Liver (tissue), 7 donors: ENCODE measurements at regions not wholly inside any gene's neighbourhood (a gene's known extent, or its start where the extent isn't known, plus 50 kb on each side); places are given as distances from the start of the nearest gene placed in this dataset.

Experiments used
- DNase-seq: peaks from one replicate; pipeline ENCODE4 v3.0.0-alpha.2; 2017; ENCODE audit warnings: low spot score
- H3K27ac ChIP-seq, 2 donors: one replicate each; pipeline ENCODE4 v1.7.0; 2013; ENCODE audit warnings: inconsistent platforms in 2 of 2, low read length in 2 of 2, control low read depth in 1 of 2, low read depth in 1 of 2, mild to moderate bottlenecking in 1 of 2
- H3K27me3 ChIP-seq, 4 donors: one replicate each; pipeline versions ENCODE4 v1.6.1 to v1.7.0; 2013; ENCODE audit warnings: low read length in 3 of 4, inconsistent platforms in 1 of 4, mild to moderate bottlenecking in 1 of 4, moderate library complexity in 1 of 4; ENCODE audit not compliant: control insufficient read depth in 4 of 4, insufficient read depth in 4 of 4
- H3K36me3 ChIP-seq, 4 donors: one replicate each; pipeline versions ENCODE4 v1.6.1 to v1.7.0; 2013; ENCODE audit warnings: low read length in 3 of 4, mild to moderate bottlenecking in 3 of 4, low read depth in 1 of 4, moderate library complexity in 1 of 4; ENCODE audit not compliant: control insufficient read depth in 4 of 4, insufficient read depth in 3 of 4
- H3K4me1 ChIP-seq, 4 donors: one replicate each; pipeline versions ENCODE4 v1.6.1 to v1.7.0; 2013; ENCODE audit warnings: low read length in 3 of 4, mild to moderate bottlenecking in 3 of 4, moderate library complexity in 1 of 4; ENCODE audit not compliant: control insufficient read depth in 4 of 4, insufficient read depth in 4 of 4
- H3K4me3 ChIP-seq, 3 donors: one replicate each; pipeline versions ENCODE4 v1.6.1 to v1.7.0; 2013; ENCODE audit warnings: low read length in 3 of 3, control low read depth in 1 of 3, low read depth in 1 of 3, mild to moderate bottlenecking in 1 of 3
- H3K9ac ChIP-seq, 2 donors: one replicate each; pipeline ENCODE4 v1.7.0; 2013; ENCODE audit warnings: low read length in 2 of 2, mild to moderate bottlenecking in 2 of 2, moderate library complexity in 2 of 2, control low read depth in 1 of 2, low read depth in 1 of 2
- H3K9me3 ChIP-seq, 4 donors: one replicate each; pipeline versions ENCODE4 v1.6.1 to v1.7.0; 2013; ENCODE audit warnings: low read length in 3 of 4; ENCODE audit not compliant: control insufficient read depth in 4 of 4
- ATF3 ChIP-seq: IDR thresholded peaks from 2 replicates; pipeline ENCODE4 v1.6.1; 2016; ENCODE audit warnings: antibody characterized with exemption
- EGR1 ChIP-seq, 2 donors: IDR thresholded peaks; 2 replicates each; pipeline ENCODE4 v1.6.1; 2016 to 2018; ENCODE audit warnings: antibody characterized with exemption in 2 of 2, low read depth in 2 of 2
- FOXA2 ChIP-seq: IDR thresholded peaks from 2 replicates; pipeline ENCODE4 v1.6.1; 2016; ENCODE audit warnings: antibody characterized with exemption
- GABPA ChIP-seq, 2 donors: IDR thresholded peaks in 1 of 2; conservative IDR thresholded peaks in 1 of 2; 2 replicates each; pipeline ENCODE4 v1.6.1; 2016; ENCODE audit warnings: antibody characterized with exemption in 2 of 2, mild to moderate bottlenecking in 1 of 2, moderate library complexity in 1 of 2
- HNF4A ChIP-seq, 2 donors: conservative IDR thresholded peaks; 2 replicates each; pipeline ENCODE4 v1.6.1; 2016; ENCODE audit warnings: antibody characterized with exemption in 2 of 2, mild to moderate bottlenecking in 2 of 2
- HNF4G ChIP-seq: IDR thresholded peaks from 2 replicates; pipeline ENCODE4 v1.6.1; 2016; ENCODE audit warnings: antibody characterized with exemption
- MAX ChIP-seq: IDR thresholded peaks from 2 replicates; pipeline ENCODE4 v1.6.1; 2016; ENCODE audit warnings: antibody characterized with exemption
- NR2F2 ChIP-seq: IDR thresholded peaks from 2 replicates; pipeline ENCODE4 v1.6.1; 2016; ENCODE audit warnings: antibody characterized with exemption
- RAD21 ChIP-seq, 2 donors: IDR thresholded peaks; 2 replicates each; pipeline ENCODE4 v1.6.1; 2016; ENCODE audit warnings: antibody characterized with exemption in 2 of 2, mild to moderate bottlenecking in 2 of 2
- REST ChIP-seq: IDR thresholded peaks from 2 replicates; pipeline ENCODE4 v1.6.1; 2016; ENCODE audit warnings: antibody characterized with exemption, mild to moderate bottlenecking
- SP1 ChIP-seq: IDR thresholded peaks from 2 replicates; pipeline ENCODE4 v1.6.1; 2018; ENCODE audit warnings: antibody characterized with exemption, mild to moderate bottlenecking
- TAF1 ChIP-seq: conservative IDR thresholded peaks from 2 replicates; pipeline ENCODE4 v1.6.1; 2016; ENCODE audit warnings: antibody characterized with exemption, mild to moderate bottlenecking
- YY1 ChIP-seq: IDR thresholded peaks from 2 replicates; pipeline ENCODE4 v1.6.1; 2016; ENCODE audit warnings: antibody characterized with exemption, mild to moderate bottlenecking
- ZBTB33 ChIP-seq: IDR thresholded peaks from 2 replicates; pipeline ENCODE4 v1.6.1; 2016; ENCODE audit warnings: antibody characterized with exemption
- WGBS: extraction: QIAGEN DNeasy Blood & Tissue Kit; methylation state at CpG from one replicate; pipeline ENCODE4 v1.1.7; 2013; 5-methylcytosine and 5-hydroxymethylcytosine counted together
- donor health status: healthy.
- donor health status: healthy.
- donor health status: healthy.
- donor health status: healthy.

- no peak overlapping the region for H3K4me3 ChIP-seq
- no peaks in the 10 kb centered on the region for H3K27me3 ChIP-seq
- no peak for DNase-seq
- TF ChIP-seq ZBTB33 (no peak), EGR1 (IDR thresholded peaks at IDR 0.05; ENCODE audit: low read depth in 2 of 2) (no peak), NR2F2 (no peak), HNF4G (no peak), REST (no peak), TAF1 (no peak), YY1 (no peak), FOXA2 (no peak), SP1 (no peak), GABPA (IDR thresholded peaks at IDR 0.05 in 1 of 2, conservative IDR thresholded peaks at IDR 0.05 in 1 of 2) (no peak), RAD21 (IDR thresholded peaks at IDR 0.05) (no peak), HNF4A (conservative IDR thresholded peaks at IDR 0.05) (no peak), MAX (no peak)
- H3K36me3 ChIP-seq = no peaks in the 10 kb centered on the region
- H3K27ac ChIP-seq = no peak overlapping the region
- H3K4me1 ChIP-seq = no peaks in the 10 kb centered on the region
- H3K9me3 ChIP-seq = no peaks in the 10 kb centered on the region
- H3K9ac ChIP-seq = no peak overlapping the region
- WGBS = 62% methylated on average over 1 of the region's 1 CpG
Measured at GRCh38 chrX:137119049-137119448, 85.3 kb upstream of the GPR101 start.

DNA sequence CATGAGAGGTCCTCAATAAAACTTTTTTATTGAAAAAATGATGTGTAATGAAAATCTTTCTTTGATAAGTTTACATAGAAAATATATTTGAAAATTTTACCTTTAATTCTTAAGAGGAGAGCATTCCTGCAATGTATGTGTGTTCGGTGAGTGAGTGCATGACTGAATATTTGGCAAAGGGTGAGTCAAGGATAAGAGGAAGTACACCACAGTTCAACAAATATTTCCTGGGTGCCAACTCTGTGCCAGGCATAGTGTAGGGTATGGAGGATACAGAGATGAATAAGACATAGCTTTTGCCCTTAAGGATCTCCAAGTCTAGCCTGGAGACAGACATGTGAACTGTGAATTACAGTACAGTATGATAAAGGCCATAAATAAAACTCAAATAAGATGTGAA, 84.7 kb upstream of the GPR101 start:
- Histone ChIP-seq H3K9ac (no peak overlapping the region), H3K36me3 (no peaks in the 10 kb centered on the region), H3K27ac (no peak overlapping the region), H3K4me1 (no peaks in the 10 kb centered on the region), H3K27me3 (no peaks in the 10 kb centered on the region), H3K4me3 (no peak overlapping the region), H3K9me3 (no peaks in the 10 kb centered on the region)
- no peak for DNase-seq
- TF ChIP-seq SP1 (no peak), ZBTB33 (no peak), TAF1 (no peak), ATF3 (no peak)
- WGBS = 63% methylated on average over 1 of the region's 1 CpG
